SU-DHL-6 (cell line): ENCODE measurements at regions not wholly inside any gene's neighbourhood (a gene's known extent, or its start where the extent isn't known, plus 50 kb on each side); places are given as distances from the start of the nearest gene placed in this dataset.

ENCODE experiments used
- H2AFZ ChIP-seq: fragments of 200-600 bp; sonication (generic); 2 replicates; pipeline ENCODE4 v1.6.1; 2014; ENCODE audit warnings: low read depth, mild to moderate bottlenecking, moderate library complexity, mixed read lengths, antibody characterized with exemption, low read length; ENCODE audit not compliant: severe bottlenecking
- H3F3A ChIP-seq: fragments of 200-600 bp; shearing (Covaris generic); 2 replicates; pipeline ENCODE4 v1.6.0; 2016; ENCODE audit warnings: antibody characterized with exemption, mild to moderate bottlenecking; ENCODE audit not compliant: insufficient read depth
- H3K27ac ChIP-seq: fragments of 200-600 bp; sonication (generic); 2 replicates; pipeline ENCODE4 v1.5.1; 2016; ENCODE audit warnings: low read depth, mild to moderate bottlenecking, low read length, moderate library complexity, mixed read lengths
- H3K27me3 ChIP-seq: fragments of 200-600 bp; sonication (generic), shearing (Covaris generic); 2 replicates; pipeline ENCODE4 v1.6.0; 2014; ENCODE audit warnings: mild to moderate bottlenecking, low read length
- H3K36me3 ChIP-seq: fragments of 200-600 bp; sonication (generic); 2 replicates; pipeline ENCODE4 v1.6.1; 2014; ENCODE audit warnings: mild to moderate bottlenecking, low read length, mixed read lengths
- H3K4me2 ChIP-seq: fragments of 300-600, 200-600 bp; shearing (Covaris generic), sonication (generic); 2 replicates; pipeline ENCODE4 v1.6.0; 2014; ENCODE audit warnings: low read length, low read depth, mild to moderate bottlenecking; ENCODE audit not compliant: poor library complexity, severe bottlenecking
- H3K4me3 ChIP-seq: fragments of 200-600 bp; sonication (generic); 2 replicates; pipeline ENCODE4 v1.5.1; 2014; ENCODE audit warnings: antibody characterized with exemption, low read length, mild to moderate bottlenecking, mixed read lengths; ENCODE audit not compliant: insufficient read depth, poor library complexity, severe bottlenecking
- H3K79me2 ChIP-seq: fragments of 200-600 bp; sonication (generic); 2 replicates; pipeline ENCODE4 v1.6.1; 2014; ENCODE audit warnings: mild to moderate bottlenecking, low read length, moderate library complexity; ENCODE audit not compliant: insufficient read depth
- H3K9ac ChIP-seq: fragments of 200-600 bp; sonication (generic); 2 replicates; pipeline ENCODE4 v1.7.0; 2014; ENCODE audit warnings: mild to moderate bottlenecking, low read length
- H3K9me2 ChIP-seq: fragments of 200-600 bp; sonication (generic); replicated peaks from 2 replicates; pipeline ENCODE4 v1.6.1; 2014; ENCODE audit warnings: low read length; ENCODE audit not compliant: insufficient read depth
- H3K9me3 ChIP-seq: fragments of 200-600 bp; sonication (generic); 2 replicates; pipeline ENCODE4 v1.6.1; 2014; ENCODE audit warnings: low read length, mixed read lengths; ENCODE audit not compliant: insufficient read depth
- H4K20me1 ChIP-seq: fragments of 200-600 bp; sonication (generic); 2 replicates; pipeline ENCODE4 v1.6.1; 2014; ENCODE audit warnings: low read depth, mild to moderate bottlenecking, antibody characterized with exemption, low read length, moderate library complexity, mixed read lengths
- CTCF ChIP-seq: fragments of 200-600 bp; sonication (generic); IDR thresholded peaks from one replicate; pipeline ENCODE4 v1.5.1; 2017; ENCODE audit warnings: antibody characterized with exemption, mild to moderate bottlenecking, low read length, moderate library complexity; ENCODE audit not compliant: insufficient read depth, poor library complexity, severe bottlenecking
- EZH2phosphoT487 ChIP-seq: fragments of 200-600 bp; sonication (generic), shearing (Covaris generic); conservative IDR thresholded peaks from 2 replicates; pipeline ENCODE4 v1.6.1; 2018; ENCODE audit warnings: mild to moderate bottlenecking, antibody characterized with exemption, low read length, moderate library complexity, mixed read lengths

- Histone ChIP-seq H3K79me2 (no peaks in the 10 kb centered on the region), H3K4me2 (no peak overlapping the region)
- TF ChIP-seq CTCF (no peak), EZH2phosphoT487 (no peak)
Measured at GRCh38 chr13:81846771-81847170, 1505.8 kb upstream of the SPRY2 start.

GRCh38 chr13:81821259-81821658 lies 1480.3 kb upstream of the SPRY2 start:
- Histone ChIP-seq H3K9ac (no peak overlapping the region), H3K9me3 (no peaks in the 10 kb centered on the region), H2AFZ (no peak overlapping the region), H3F3A (no peaks in the 10 kb centered on the region), H3K4me2 (no peak overlapping the region), H3K9me2 (no peaks in the 10 kb centered on the region), H4K20me1 (no peaks in the 10 kb centered on the region), H3K4me3 (no peak overlapping the region), H3K36me3 (no peaks in the 10 kb centered on the region), H3K27ac (no peak overlapping the region), H3K79me2 (no peaks in the 10 kb centered on the region), H3K27me3 (no peaks in the 10 kb centered on the region)
- TF ChIP-seq EZH2phosphoT487, result no peak
- no peak for TF ChIP-seq CTCF

More at GRCh38 chr13:81846771-81847170, 1505.8 kb upstream of the SPRY2 start:
- no peak overlapping the region for H3K27ac ChIP-seq
- no peak overlapping the region for H3K4me3 ChIP-seq
- no peaks in the 10 kb centered on the region for H3F3A ChIP-seq
- H2AFZ ChIP-seq, result no peak overlapping the region
- H4K20me1 ChIP-seq, result no peaks in the 10 kb centered on the region
- H3K9me2 ChIP-seq, result no peaks in the 10 kb centered on the region
- no peaks in the 10 kb centered on the region for H3K9me3 ChIP-seq
- no peaks in the 10 kb centered on the region for H3K36me3 ChIP-seq
- H3K9ac ChIP-seq, result no peak overlapping the region
- no peaks in the 10 kb centered on the region for H3K27me3 ChIP-seq

- TF ChIP-seq CTCF, result no peak
- TF ChIP-seq EZH2phosphoT487, result no peak
- H3F3A ChIP-seq, result no peaks in the 10 kb centered on the region
- H3K79me2 ChIP-seq, result no peaks in the 10 kb centered on the region
Measured at GRCh38 chr13:81800433-81800832, 1459.5 kb upstream of the SPRY2 start.

More at GRCh38 chr13:81800433-81800832, 1459.5 kb upstream of the SPRY2 start:
- Histone ChIP-seq H4K20me1 (no peaks in the 10 kb centered on the region), H3K36me3 (no peaks in the 10 kb centered on the region), H3K4me2 (no peak overlapping the region), H3K4me3 (no peak overlapping the region), H3K27me3 (no peaks in the 10 kb centered on the region), H3K9me3 (no peaks in the 10 kb centered on the region), H3K27ac (no peak overlapping the region), H3K9ac (no peak overlapping the region), H2AFZ (no peak overlapping the region), H3K9me2 (no peaks in the 10 kb centered on the region)
